PC-3 (cell line): ENCODE measurements at regions not wholly inside any gene's neighbourhood (a gene's known extent, or its start where the extent isn't known, plus 50 kb on each side); places are given as distances from the start of the nearest gene placed in this dataset.

Experiments
- ATAC-seq: fragments of 200-7000 bp; cut with Tn5 transposase; 2 replicates; pipeline ENCODE4 v1.9.1; 2020; ENCODE audit warnings: mild to moderate bottlenecking, moderate library complexity
- BruUV-seq: library from RNA; stranded (reverse); fragments of 400-500 nt; replicated peaks from 2 replicates; lab custom pipeline; 2021; lab: Mats Ljungman, UMichigan
- CTCF ChIA-PET: fragments of 300-600 bp; sonication (Branson Sonifier 250); formaldehyde crosslinking; loops from one replicate; lab custom pipeline; 2022; ENCODE audit warnings: antibody characterized with exemption; lab: Charles Lee
- POLR2A ChIA-PET: fragments of 300-600 bp; sonication (Branson Sonifier 250); formaldehyde crosslinking; loops from one replicate; lab custom pipeline; 2022; ENCODE audit warnings: antibody characterized with exemption; ENCODE audit not compliant: unreplicated experiment; lab: Charles Lee
- DNase-seq: peaks from one replicate; pipeline ENCODE4 v3.0.0-alpha.2; 2015
- H2AFZ ChIP-seq: fragments of 300-600 bp; sonication (generic); 2 replicates; pipeline ENCODE4 v1.6.0; 2016; ENCODE audit warnings: antibody characterized with exemption, low read length
- H3F3A ChIP-seq: fragments of 300-600 bp; sonication (generic); one replicate; pipeline ENCODE4 v1.6.0; 2017; ENCODE audit warnings: antibody characterized with exemption, low read length, control low read depth, mild to moderate bottlenecking; ENCODE audit not compliant: unreplicated experiment
- H3K27ac ChIP-seq: fragments of 300-600 bp; sonication (generic); 2 replicates; pipeline ENCODE4 v1.5.1; 2016; ENCODE audit warnings: mild to moderate bottlenecking, low read length
- H3K27me3 ChIP-seq: fragments of 300-600 bp; sonication (generic); 2 replicates; pipeline ENCODE4 v1.6.1; 2016; ENCODE audit warnings: low read length, mixed read lengths
- H3K36me3 ChIP-seq: fragments of 300-600 bp; sonication (generic); 2 replicates; pipeline ENCODE4 v1.6.1; 2016; ENCODE audit warnings: low read depth, mixed run types, low read length, mixed read lengths
- H3K4me1 ChIP-seq: fragments of 300-600 bp; sonication (generic); 2 replicates; pipeline ENCODE4 v1.5.1; 2016; ENCODE audit warnings: low read length; ENCODE audit not compliant: insufficient read depth
- H3K4me2 ChIP-seq: fragments of 300-600 bp; sonication (generic); 2 replicates; pipeline ENCODE4 v1.6.0; 2016; ENCODE audit warnings: low read length
- H3K4me3 ChIP-seq: fragments of 300-600 bp; sonication (generic); 2 replicates; pipeline ENCODE4 v1.5.1; 2016; ENCODE audit warnings: mild to moderate bottlenecking, low read length, mixed read lengths
- H3K79me2 ChIP-seq: fragments of 300-600 bp; sonication (generic); 2 replicates; pipeline ENCODE4 v1.6.1; 2017; ENCODE audit warnings: low read length, mixed read lengths
- H3K9ac ChIP-seq: fragments of 300-600 bp; sonication (generic); 2 replicates; pipeline ENCODE4 v1.6.0; 2016; ENCODE audit warnings: mild to moderate bottlenecking, low read length
- H3K9me2 ChIP-seq: fragments of 300-600 bp; sonication (generic); replicated peaks from 2 replicates; pipeline ENCODE4 v1.6.1; 2016; ENCODE audit warnings: mixed run types, low read length, mixed read lengths
- H3K9me3 ChIP-seq: fragments of 300-600 bp; sonication (generic); 2 replicates; pipeline ENCODE4 v1.6.1; 2016; ENCODE audit warnings: low read length, mixed read lengths
- H4K20me1 ChIP-seq: fragments of 300-600 bp; sonication (generic); 2 replicates; pipeline ENCODE4 v1.6.1; 2016; ENCODE audit warnings: low read length, mixed read lengths
- EZH2 ChIP-seq: fragments of 300-600 bp; sonication (generic); IDR thresholded peaks from one replicate; pipeline ENCODE4 v1.6.1; 2017; ENCODE audit warnings: antibody characterized with exemption, mild to moderate bottlenecking, low read length; ENCODE audit not compliant: unreplicated experiment
- EZH2phosphoT487 ChIP-seq: fragments of 300-600 bp; sonication (generic); IDR thresholded peaks from 2 replicates; pipeline ENCODE4 v1.6.1; 2018; ENCODE audit warnings: mild to moderate bottlenecking, antibody characterized with exemption, low read length, borderline replicate concordance
- intact Hi-C: fragments of 100-400 bp; cut with micrococcal nuclease; formaldehyde crosslinking; loops from 2 replicates; pipeline ENCODE4 v1.9.0; 2023
- TF ChIP-seq, protein P1 (sequence below): fragments of 300-600 bp; sonication (generic); conservative IDR thresholded peaks from 2 replicates; pipeline ENCODE4 v1.5.1; 2017; ENCODE audit warnings: antibody characterized with exemption, low read depth, mild to moderate bottlenecking, low read length

DNA sequence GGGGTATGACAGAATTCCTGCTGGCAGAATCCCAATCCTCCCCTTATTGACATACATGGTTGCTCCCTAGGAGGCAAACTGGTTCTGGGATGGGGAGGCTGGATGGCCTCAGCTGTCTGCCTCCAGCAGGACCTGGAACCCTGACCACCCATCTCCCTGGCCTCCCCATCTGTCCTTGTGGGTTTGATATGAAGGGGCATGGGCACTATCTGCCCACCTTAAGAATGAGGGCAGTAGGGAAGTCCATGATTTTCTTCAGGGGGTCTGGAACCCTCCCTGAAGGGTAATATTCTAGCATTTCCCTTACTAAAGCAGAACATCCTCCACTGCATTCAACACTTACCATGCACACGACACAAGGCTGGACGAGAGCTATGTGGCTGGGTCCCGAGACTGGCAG, 113.6 kb downstream of the VAPA start:
- H3K4me3 ChIP-seq, result no peak overlapping the region
- H3F3A ChIP-seq, result no peaks in the 10 kb centered on the region
- no peaks in the 10 kb centered on the region for H3K9me3 ChIP-seq
- no peak for DNase-seq
- CTCF ChIA-PET, result no interaction called here
- no peaks in the 10 kb centered on the region for H3K9me2 ChIP-seq
- POLR2A ChIA-PET, result no interaction called here
- peaks cover 58% of the 10 kb centered on the region for H3K27me3 ChIP-seq
- intact Hi-C loops, result no loop called here
- no peaks in the 10 kb centered on the region for H3K36me3 ChIP-seq
- H2AFZ ChIP-seq, result no peak overlapping the region
- TF ChIP-seq, protein P1, sequence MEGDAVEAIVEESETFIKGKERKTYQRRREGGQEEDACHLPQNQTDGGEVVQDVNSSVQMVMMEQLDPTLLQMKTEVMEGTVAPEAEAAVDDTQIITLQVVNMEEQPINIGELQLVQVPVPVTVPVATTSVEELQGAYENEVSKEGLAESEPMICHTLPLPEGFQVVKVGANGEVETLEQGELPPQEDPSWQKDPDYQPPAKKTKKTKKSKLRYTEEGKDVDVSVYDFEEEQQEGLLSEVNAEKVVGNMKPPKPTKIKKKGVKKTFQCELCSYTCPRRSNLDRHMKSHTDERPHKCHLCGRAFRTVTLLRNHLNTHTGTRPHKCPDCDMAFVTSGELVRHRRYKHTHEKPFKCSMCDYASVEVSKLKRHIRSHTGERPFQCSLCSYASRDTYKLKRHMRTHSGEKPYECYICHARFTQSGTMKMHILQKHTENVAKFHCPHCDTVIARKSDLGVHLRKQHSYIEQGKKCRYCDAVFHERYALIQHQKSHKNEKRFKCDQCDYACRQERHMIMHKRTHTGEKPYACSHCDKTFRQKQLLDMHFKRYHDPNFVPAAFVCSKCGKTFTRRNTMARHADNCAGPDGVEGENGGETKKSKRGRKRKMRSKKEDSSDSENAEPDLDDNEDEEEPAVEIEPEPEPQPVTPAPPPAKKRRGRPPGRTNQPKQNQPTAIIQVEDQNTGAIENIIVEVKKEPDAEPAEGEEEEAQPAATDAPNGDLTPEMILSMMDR, result no peak
- no peak for TF ChIP-seq EZH2
- TF ChIP-seq EZH2phosphoT487, result no peak
- H3K27ac ChIP-seq, result no peak overlapping the region
- H3K79me2 ChIP-seq, result no peaks in the 10 kb centered on the region
- no peaks in the 10 kb centered on the region for H3K4me1 ChIP-seq
- H3K9ac ChIP-seq, result no peak overlapping the region
- no peak for ATAC-seq
- no TSS peak for BruUV-seq
- no peak overlapping the region for H3K4me2 ChIP-seq
- no peaks in the 10 kb centered on the region for H4K20me1 ChIP-seq

DNA sequence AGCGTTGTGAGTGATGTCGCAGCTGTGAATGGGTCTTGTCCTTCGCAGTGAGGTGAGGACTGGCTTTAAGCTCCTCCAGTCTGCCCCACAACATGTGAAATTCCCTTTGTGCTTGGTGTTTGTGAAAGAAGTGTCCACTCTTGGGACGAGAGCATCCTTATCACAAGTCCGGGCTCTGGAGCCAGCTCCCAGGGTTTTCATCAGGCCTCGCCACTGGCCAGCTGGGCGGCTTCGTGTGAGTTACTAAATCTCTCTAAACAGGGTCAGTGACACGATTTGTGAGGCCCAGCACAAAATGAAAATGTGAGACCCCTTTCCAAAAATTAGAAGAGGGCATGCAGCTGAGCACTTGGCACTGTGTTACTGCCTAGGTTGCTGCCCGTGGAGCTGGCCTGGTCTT, 115.9 kb downstream of the VAPA start:
- BruUV-seq, result no TSS peak
- Histone ChIP-seq H4K20me1 (no peaks in the 10 kb centered on the region), H3K27ac (no peak overlapping the region), H3K27me3 (peaks cover 60% of the 10 kb centered on the region), H3K36me3 (no peaks in the 10 kb centered on the region), H3K9me2 (no peaks in the 10 kb centered on the region), H3K4me1 (no peaks in the 10 kb centered on the region), H3K4me3 (no peak overlapping the region), H3K9me3 (no peaks in the 10 kb centered on the region), H3F3A (no peaks in the 10 kb centered on the region), H3K79me2 (no peaks in the 10 kb centered on the region), H2AFZ (no peak overlapping the region), H3K4me2 (no peak overlapping the region), H3K9ac (no peak overlapping the region)
- POLR2A ChIA-PET, result no interaction called here
- intact Hi-C loops, result no loop called here
- CTCF ChIA-PET, result interaction anchor here (0.5 kb wide), 1 partner anchor 72 kb away, joined by 4 read pairs; no protein-coding TSS in a partner anchor
- DNase-seq (no peak), ATAC-seq (no peak)
- no peak for TF ChIP-seq EZH2
- TF ChIP-seq, protein P1, result no peak

DNA sequence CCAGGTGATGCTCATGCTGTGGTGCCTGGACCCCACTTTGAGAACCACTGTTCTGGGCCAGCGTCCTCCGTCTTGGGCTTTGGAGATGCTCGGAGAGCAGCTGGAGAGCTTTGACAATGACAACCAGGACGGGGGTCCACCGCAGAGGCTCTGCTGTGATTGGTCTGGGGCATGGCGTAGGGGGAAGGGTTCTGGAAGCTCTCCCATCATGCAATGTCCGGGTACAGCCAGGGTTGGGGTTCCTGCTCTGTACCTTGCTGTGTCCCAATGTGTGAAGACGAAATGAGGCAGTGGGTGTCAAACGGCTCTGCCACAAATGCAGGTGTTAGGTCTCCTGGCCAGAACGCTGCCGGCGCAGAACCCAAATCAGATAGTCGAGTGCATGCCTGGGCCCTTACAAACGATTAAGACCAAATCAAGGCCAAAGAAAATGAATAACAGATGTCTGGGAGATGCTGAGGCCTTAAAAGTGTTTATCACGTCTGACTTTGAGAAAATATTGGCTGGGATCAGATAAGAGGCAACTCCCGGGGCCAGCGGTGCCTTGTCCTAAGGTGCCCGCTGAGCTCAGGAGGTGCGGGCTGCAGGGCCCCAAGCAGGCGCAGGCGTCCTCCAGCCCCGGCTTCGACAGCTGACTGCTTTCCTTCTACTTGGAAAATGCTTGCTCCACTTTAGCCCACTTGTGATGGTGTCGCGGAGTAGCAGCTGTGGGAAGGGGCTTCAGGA, 117.2 kb downstream of the VAPA start:
- Histone ChIP-seq H3K9ac (no peak overlapping the region), H2AFZ (no peak overlapping the region), H3K27me3 (peaks cover 54% of the 10 kb centered on the region), H3K9me3 (no peaks in the 10 kb centered on the region), H3K36me3 (no peaks in the 10 kb centered on the region), H3K9me2 (no peaks in the 10 kb centered on the region), H4K20me1 (no peaks in the 10 kb centered on the region), H3F3A (no peaks in the 10 kb centered on the region), H3K4me3 (no peak overlapping the region), H3K4me1 (no peaks in the 10 kb centered on the region; the same call in 1 of the 2 replicates), H3K27ac (no peak overlapping the region), H3K4me2 (no peak overlapping the region), H3K79me2 (no peaks in the 10 kb centered on the region)
- no TSS peak for BruUV-seq
- DNase-seq (no peak), ATAC-seq (no peak)
- CTCF ChIA-PET, result no interaction called here
- POLR2A ChIA-PET, result no interaction called here
- intact Hi-C loops, result no loop called here
- TF ChIP-seq, protein P1, result no peak
